ENCODE measurements at regions not wholly inside any gene's neighbourhood (a gene's known extent, or its start where the extent isn't known, plus 50 kb on each side); places are given as distances from the start of the nearest gene placed in this dataset.

GRCh38 chrX:20463296-20464075, 196.8 kb upstream of the RPS6KA3 start:
- no peak for DNase-seq

- DNase-seq = no peak
Observed at GRCh38 chrX:20461576-20461975, 194.9 kb upstream of the RPS6KA3 start.

GRCh38 chrX:20461002-20461401, 194.3 kb upstream of the RPS6KA3 start:
- DNase-seq = no peak

GRCh38 chrX:20459410-20460350, 193.0 kb upstream of the RPS6KA3 start:
- no peak for DNase-seq

- DNase-seq = no peak
Observed at GRCh38 chrX:20456971-20457370, 190.3 kb upstream of the RPS6KA3 start.

GRCh38 chrX:20455001-20455400, 188.3 kb upstream of the RPS6KA3 start:
- DNase-seq = no peak

GRCh38 chrX:20454117-20454516, 187.4 kb upstream of the RPS6KA3 start:
- no peak for DNase-seq

GRCh38 chrX:20452487-20452886, 185.8 kb upstream of the RPS6KA3 start:
- no peak for DNase-seq

GRCh38 chrX:20451929-20452328, 185.2 kb upstream of the RPS6KA3 start:
- no peak for DNase-seq

GRCh38 chrX:20445109-20445508, 178.4 kb upstream of the RPS6KA3 start:
- no peak for DNase-seq

- peak; percentile 76 to 86 for DNase-seq
Observed at GRCh38 chrX:20442597-20442996, 175.9 kb upstream of the RPS6KA3 start.

- DNase-seq = no peak
Observed at GRCh38 chrX:20441123-20441522, 174.4 kb upstream of the RPS6KA3 start.

GRCh38 chrX:20438871-20439526, 172.3 kb upstream of the RPS6KA3 start:
- no peak for DNase-seq

- DNase-seq = no peak
Observed at GRCh38 chrX:20437683-20438082, 171.0 kb upstream of the RPS6KA3 start.

GRCh38 chrX:20435913-20436312, 169.2 kb upstream of the RPS6KA3 start:
- DNase-seq = no peak

- DNase-seq = no peak
Observed at GRCh38 chrX:20434986-20435385, 168.3 kb upstream of the RPS6KA3 start.

GRCh38 chrX:20433388-20433775, 166.7 kb upstream of the RPS6KA3 start:
- DNase-seq = no peak

GRCh38 chrX:20432746-20433387, 166.2 kb upstream of the RPS6KA3 start:
- no peak for DNase-seq

- no peak for DNase-seq
Observed at GRCh38 chrX:20432048-20432447, 165.3 kb upstream of the RPS6KA3 start.

GRCh38 chrX:20431486-20431885, 164.8 kb upstream of the RPS6KA3 start:
- no peak for DNase-seq

- no peak for DNase-seq
Observed at GRCh38 chrX:20427173-20427770, 160.6 kb upstream of the RPS6KA3 start.

- DNase-seq = no peak
Observed at GRCh38 chrX:20421697-20422096, 155.0 kb upstream of the RPS6KA3 start.

- DNase-seq = no peak
Observed at GRCh38 chrX:20421275-20421674, 154.6 kb upstream of the RPS6KA3 start.
